GM19395 (cell line): ENCODE measurements at regions not wholly inside any gene's neighbourhood (a gene's known extent, or its start where the extent isn't known, plus 50 kb on each side); places are given as distances from the start of the nearest gene placed in this dataset.

Experiments
- ATAC-seq: cut with Tn5 transposase; IDR thresholded peaks from one replicate; pipeline ENCODE4 v1.9.1; 2021; ENCODE audit warnings: mild to moderate bottlenecking, moderate library complexity; ENCODE audit not compliant: unreplicated experiment

DNA sequence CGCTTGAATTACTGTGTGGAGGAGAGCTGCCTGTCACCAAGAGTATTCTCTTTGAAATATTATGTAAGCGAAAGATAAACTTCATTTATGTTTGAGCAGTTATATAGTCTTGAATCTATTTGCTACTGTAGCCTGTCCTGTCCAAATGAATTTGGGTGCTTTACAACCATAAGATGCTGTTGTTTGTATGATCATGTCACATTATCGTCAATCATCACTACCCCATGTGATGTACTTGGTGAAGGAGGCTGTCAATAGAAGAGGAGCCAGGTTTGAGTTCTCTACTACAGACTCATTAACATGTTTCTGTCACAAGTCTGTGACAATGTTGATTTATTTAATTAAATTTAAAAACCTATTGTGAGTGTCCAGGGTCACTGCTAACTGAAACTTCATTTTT is 403.3 kb upstream of the MEF2C start:
- ATAC-seq = no peak

GRCh38 chr5:89283728-89284493 is 400.9 kb upstream of the MEF2C start:
- no peak for ATAC-seq

GRCh38 chr5:89282554-89283510 is 399.8 kb upstream of the MEF2C start:
- no peak for ATAC-seq

DNA sequence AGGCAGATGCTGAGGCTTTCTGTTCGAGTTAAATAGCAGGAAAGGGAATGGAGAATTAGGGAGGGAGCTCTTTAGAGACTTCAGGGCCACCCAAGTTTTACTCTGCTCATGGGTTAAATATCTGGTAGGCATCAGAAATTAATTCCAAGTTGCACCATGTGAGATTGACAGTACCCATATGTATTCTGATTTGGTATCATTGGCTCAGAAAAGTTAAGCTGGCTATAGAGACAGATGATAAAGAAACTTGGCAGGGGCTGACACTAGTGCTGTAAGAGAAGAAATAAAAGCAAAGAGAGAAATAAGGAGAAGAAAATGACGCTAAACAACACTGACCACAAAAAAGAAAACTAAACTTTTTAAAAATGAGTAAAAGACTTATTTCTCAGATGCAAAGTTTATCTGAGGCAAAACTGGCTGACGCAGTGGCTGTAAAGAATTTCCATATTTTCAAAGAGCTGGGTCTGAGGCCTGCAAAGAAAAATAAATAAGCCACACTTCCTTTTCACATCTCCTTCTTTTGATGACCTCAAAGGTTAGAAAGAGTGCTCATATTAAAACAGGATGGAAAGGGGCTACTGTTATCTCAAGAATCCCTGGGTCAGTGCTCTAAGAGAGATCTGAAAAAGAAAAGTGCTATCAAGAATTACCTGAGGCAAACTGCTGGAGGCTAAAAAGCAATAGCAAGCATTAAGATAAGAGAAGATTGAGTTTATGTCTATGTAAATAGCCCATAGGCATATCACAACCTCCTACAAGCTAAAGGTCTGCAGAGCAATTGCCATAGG is 399.0 kb upstream of the MEF2C start:
- no peak for ATAC-seq

- ATAC-seq = no peak
These were observed 398.2 kb upstream of the MEF2C start for GRCh38 chr5:89281211-89281610.

DNA sequence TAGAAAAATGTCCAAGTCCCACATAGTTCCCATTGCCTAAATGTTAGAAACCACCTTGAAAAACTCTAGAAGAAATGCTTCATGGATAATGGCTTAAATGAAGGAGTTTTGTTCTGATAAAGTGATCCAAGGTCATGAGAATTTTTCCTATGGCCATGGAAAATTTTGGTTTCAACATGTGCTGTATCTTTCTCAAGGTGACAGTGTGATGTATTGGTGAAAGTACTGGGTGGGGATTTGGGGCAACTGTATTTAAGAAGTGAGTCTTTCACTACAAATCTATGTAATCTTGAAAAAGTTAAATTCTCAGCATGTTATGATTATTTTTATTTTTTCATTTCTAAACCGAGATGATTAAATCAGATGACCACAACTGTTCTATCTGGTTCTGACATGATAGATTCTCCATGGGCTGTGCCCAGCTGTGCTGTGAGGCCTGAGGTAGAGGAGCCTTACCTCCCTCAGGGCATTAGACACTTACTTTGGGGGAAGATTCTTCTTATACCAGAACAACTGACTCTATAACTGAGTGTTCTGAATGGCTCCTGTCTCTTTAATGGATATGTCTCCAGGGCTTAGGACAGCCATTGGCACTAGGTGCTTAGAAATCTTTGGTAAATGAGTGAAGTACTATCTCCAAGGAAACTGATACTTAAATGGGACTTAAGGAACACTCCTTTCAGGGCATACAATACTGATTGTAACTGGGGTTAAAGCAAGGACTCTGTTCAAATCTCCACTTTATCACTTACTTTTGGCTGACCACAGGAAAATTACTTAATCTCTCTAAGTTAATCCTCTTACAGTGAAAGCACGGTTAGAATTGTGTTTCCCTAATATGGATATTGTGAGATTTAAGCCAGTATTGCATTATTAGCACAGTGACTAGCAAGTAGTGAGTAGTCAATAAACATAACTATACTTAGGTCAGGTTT is 397.4 kb upstream of the MEF2C start:
- no peak for ATAC-seq

GRCh38 chr5:89279391-89280036 is 396.5 kb upstream of the MEF2C start:
- no peak for ATAC-seq

- no peak for ATAC-seq
These were observed 394.8 kb upstream of the MEF2C start for GRCh38 chr5:89277816-89278215.

GRCh38 chr5:89276566-89277305 is 393.8 kb upstream of the MEF2C start:
- no peak for ATAC-seq

- no peak for ATAC-seq
These were observed 392.3 kb upstream of the MEF2C start for GRCh38 chr5:89275066-89275855.

DNA sequence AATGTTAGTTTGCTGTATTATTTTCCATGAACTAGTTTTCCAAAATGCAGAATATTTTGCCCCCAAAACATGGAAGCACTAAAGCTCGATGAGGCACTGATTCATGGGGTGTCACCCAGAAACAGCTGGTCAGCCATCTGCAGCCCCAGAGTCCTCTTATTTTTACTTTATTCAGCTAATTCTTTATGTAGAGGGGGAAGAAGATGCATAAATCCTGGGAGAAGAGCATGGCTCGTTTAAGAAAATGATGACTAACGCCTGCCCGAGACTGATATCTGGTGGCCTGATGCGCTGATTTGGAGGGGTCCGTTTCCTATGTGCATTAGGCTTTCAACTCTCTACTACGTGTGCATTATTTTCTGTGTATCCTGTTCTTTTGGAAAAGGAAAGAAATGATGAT is 390.3 kb upstream of the MEF2C start:
- no peak for ATAC-seq

DNA sequence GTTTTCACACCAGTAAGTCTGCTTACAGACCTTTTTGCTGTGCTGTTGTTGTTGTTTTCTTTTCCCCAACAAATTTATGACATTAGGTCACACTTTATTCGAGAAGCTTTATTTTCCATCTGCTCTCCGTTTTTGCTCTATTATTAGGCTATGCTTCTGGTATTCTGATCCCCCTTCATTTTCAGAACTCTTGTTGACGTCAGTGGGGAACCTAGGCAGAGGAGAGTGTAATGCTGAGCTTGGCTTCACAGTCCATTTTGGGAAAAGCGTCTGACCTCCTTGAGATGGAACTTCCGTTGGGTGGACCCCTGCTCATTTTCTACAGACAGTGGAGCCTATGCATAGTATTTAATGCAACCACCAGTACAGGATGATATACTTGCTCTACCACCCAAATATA is 387.9 kb upstream of the MEF2C start:
- peak; percentile 5 for ATAC-seq

GRCh38 chr5:89269721-89270120 is 386.7 kb upstream of the MEF2C start:
- ATAC-seq = no peak

- ATAC-seq = no peak
These were observed 385.5 kb upstream of the MEF2C start for GRCh38 chr5:89268460-89268859.

GRCh38 chr5:89267788-89268187 is 384.8 kb upstream of the MEF2C start:
- no peak for ATAC-seq

DNA sequence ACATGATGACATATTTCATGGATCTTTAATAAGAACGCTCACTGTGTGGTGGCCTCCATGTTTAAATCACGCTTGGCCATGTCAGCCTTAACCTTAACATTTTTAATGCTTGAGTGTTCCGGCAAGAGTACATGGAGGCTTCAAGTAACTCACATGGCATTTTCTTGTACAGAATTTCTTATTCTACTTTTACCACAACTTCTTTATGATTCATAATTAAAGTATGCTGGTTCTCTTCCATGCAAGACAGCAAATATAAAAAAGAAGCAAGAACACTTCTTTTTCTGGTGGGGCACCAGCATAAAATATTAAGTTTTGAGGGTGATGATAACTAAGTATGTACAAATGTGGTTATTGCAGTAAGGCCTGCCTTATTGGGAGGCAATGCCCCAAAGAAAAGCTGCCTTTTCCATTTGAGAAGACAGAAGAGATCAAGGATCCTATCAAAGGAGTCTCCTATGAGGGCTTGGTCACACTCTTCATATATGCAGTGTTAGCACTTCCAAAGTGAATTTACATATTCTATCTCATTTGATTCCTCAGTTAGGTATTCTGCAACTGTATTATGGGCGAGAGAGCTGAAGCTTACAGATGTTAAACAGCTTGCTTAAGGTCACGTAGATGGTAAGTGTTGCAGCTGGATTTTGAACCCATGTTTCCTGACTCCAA is 382.7 kb upstream of the MEF2C start:
- no peak for ATAC-seq

DNA sequence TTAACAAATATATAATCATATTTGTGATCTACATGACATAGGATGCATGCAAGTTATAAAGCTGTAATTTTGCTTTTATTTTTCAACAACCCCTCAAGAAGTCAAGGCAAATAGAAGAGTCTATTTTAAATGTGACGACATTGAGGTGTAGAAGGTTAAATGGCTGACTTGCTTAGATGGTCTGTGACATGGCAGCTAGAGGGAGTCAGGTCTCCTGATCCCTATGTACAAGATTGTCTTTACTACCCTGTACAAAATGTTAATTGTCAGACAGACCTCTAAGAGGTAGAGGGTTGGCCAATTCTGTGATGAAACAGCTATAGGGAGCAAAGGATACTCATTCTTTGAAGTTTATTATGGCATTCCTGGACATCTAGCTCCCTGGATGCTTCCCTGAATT is 380.9 kb upstream of the MEF2C start:
- ATAC-seq = no peak

DNA sequence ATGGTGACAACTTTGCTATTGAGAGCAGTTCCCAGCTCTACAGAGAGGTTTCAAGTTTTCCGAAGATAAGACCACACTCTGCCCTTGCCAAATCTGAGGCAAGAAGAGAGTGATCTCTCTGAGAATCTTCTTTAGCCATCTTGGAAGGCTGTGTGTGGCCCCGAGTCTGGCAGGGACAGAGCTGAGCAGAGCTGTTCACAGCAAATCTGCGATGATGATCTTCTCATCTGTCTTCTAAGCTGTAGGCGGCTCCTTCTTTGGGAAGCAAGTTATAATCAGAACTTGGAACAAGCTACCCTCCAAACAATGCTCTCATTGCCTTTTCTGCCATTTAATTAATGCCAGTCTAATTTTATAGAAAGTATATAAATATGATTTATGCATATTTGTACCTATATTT is 379.0 kb upstream of the MEF2C start:
- no peak for ATAC-seq
